ENCODE measurements at regions not wholly inside any gene's neighbourhood (a gene's known extent, or its start where the extent isn't known, plus 50 kb on each side); places are given as distances from the start of the nearest gene placed in this dataset.
"Not testable (repeated sequence)": the region's sequence is repeated elsewhere in the genome, so short reads cannot be mapped to it uniquely, and the experiment has no call there.

GRCh38 chr15:85250938-85251542 lies 129.4 kb upstream of the AKAP13 start:
- H3K9me3 ChIP-seq; H3K4me3 ChIP-seq (replicated peaks in 1 of 3); H3K4me1 ChIP-seq; H3K36me3 ChIP-seq; intact Hi-C loops (cut with DNase I); H3K27ac ChIP-seq; H3K27me3 ChIP-seq: not testable (repeated sequence)
- DNase-seq, result peak; percentile 63 to 64
- TF ChIP-seq CTCF (IDR thresholded peaks at IDR 0.05), result peak in 1 of 6 experiments; percentile 24
- WGBS, 2 donors, result 63 to 75% methylated on average over 2 to 7 of the region's 8 CpGs

- H3K36me3 ChIP-seq; H3K9me3 ChIP-seq; H3K27ac ChIP-seq; H3K4me1 ChIP-seq; H3K27me3 ChIP-seq; intact Hi-C loops (cut with DNase I); DNase-seq; H3K4me3 ChIP-seq (replicated peaks in 1 of 3): not testable (repeated sequence)
- WGBS, 2 donors, result 78 to 88% methylated on average over 4 to 9 of the region's 15 CpGs
Measured at GRCh38 chr15:85253196-85253915, 127.0 kb upstream of the AKAP13 start.

- H3K4me3 ChIP-seq (replicated peaks in 1 of 3); intact Hi-C loops (cut with DNase I): not testable (repeated sequence)
- whole genome bisulfite sequencing, 2 donors, result 81 to 98% methylated on average over 4 to 6 of the region's 9 CpGs
Measured at GRCh38 chr15:85254961-85255360, 125.4 kb upstream of the AKAP13 start.

GRCh38 chr15:85255502-85255901 lies 124.9 kb upstream of the AKAP13 start:
- H3K27me3 ChIP-seq; H3K36me3 ChIP-seq; DNase-seq; H3K4me1 ChIP-seq; H3K9me3 ChIP-seq; intact Hi-C loops (cut with DNase I); H3K4me3 ChIP-seq (replicated peaks in 1 of 3); H3K27ac ChIP-seq: not testable (repeated sequence)
- WGBS, 2 donors, result 89 to 92% methylated on average over 15 to 17 of the region's 24 CpGs

More at GRCh38 chr15:85254961-85255360, 125.4 kb upstream of the AKAP13 start:
- not testable (repeated sequence) for DNase-seq, H3K27ac ChIP-seq, H3K9me3 ChIP-seq, H3K4me1 ChIP-seq, H3K27me3 ChIP-seq, H3K36me3 ChIP-seq

GRCh38 chr15:85256009-85256997 lies 124.1 kb upstream of the AKAP13 start:
- H3K4me1 ChIP-seq; H3K27me3 ChIP-seq; intact Hi-C loops (cut with DNase I); H3K4me3 ChIP-seq (replicated peaks in 1 of 3); H3K27ac ChIP-seq; H3K9me3 ChIP-seq; H3K36me3 ChIP-seq: not testable (repeated sequence)
- whole genome bisulfite sequencing, 2 donors, result 85 to 90% methylated on average over 3 to 14 of the region's 25 CpGs
- peak in 1 of 2 donors; percentile 22 for DNase-seq

- 73 to 80% methylated on average over 1 to 2 of the region's 4 CpGs for WGBS, 2 donors
- intact Hi-C loops (cut with DNase I); H3K27me3 ChIP-seq; H3K9me3 ChIP-seq; H3K36me3 ChIP-seq; H3K4me3 ChIP-seq (replicated peaks in 1 of 3); H3K27ac ChIP-seq; DNase-seq; H3K4me1 ChIP-seq: not testable (repeated sequence)
Measured at GRCh38 chr15:85258062-85258445, 122.3 kb upstream of the AKAP13 start.

- H3K4me1 ChIP-seq; H3K27me3 ChIP-seq; H3K4me3 ChIP-seq (replicated peaks in 1 of 3); H3K36me3 ChIP-seq; H3K27ac ChIP-seq; DNase-seq; H3K9me3 ChIP-seq; intact Hi-C loops (cut with DNase I): not testable (repeated sequence)
- 94% methylated on average over 3 of the region's 19 CpGs; no CpG with 5 or more reads in 1 of the 2 donors for WGBS, 2 donors
Measured at GRCh38 chr15:85258559-85259209, 121.7 kb upstream of the AKAP13 start.

- intact Hi-C loops (cut with DNase I); DNase-seq; H3K27ac ChIP-seq; H3K4me1 ChIP-seq; H3K36me3 ChIP-seq; H3K4me3 ChIP-seq (replicated peaks in 1 of 3); H3K27me3 ChIP-seq; H3K9me3 ChIP-seq: not testable (repeated sequence)
- WGBS, 2 donors, result no CpG with 5 or more reads among the region's 17 CpGs
Measured at GRCh38 chr15:85260526-85260925, 119.9 kb upstream of the AKAP13 start.

GRCh38 chr15:85262461-85263055 lies 117.8 kb upstream of the AKAP13 start:
- H3K27ac ChIP-seq, result not testable (repeated sequence)
- 69 to 84% methylated on average over 12 to 20 of the region's 26 CpGs for WGBS, 2 donors

GRCh38 chr15:85263842-85264440 lies 116.5 kb upstream of the AKAP13 start:
- intact Hi-C loops (cut with DNase I); H3K27me3 ChIP-seq; H3K9me3 ChIP-seq; H3K36me3 ChIP-seq; H3K4me1 ChIP-seq; DNase-seq; H3K4me3 ChIP-seq (replicated peaks in 1 of 3); H3K27ac ChIP-seq: not testable (repeated sequence)
- WGBS, 2 donors, result 96% methylated on average over 4 of the region's 13 CpGs; no CpG with 5 or more reads in 1 of the 2 donors

More at GRCh38 chr15:85262461-85263055, 117.8 kb upstream of the AKAP13 start:
- intact Hi-C loops (cut with DNase I); H3K4me3 ChIP-seq (replicated peaks in 1 of 3); H3K4me1 ChIP-seq; DNase-seq; H3K9me3 ChIP-seq; H3K27me3 ChIP-seq; H3K36me3 ChIP-seq: not testable (repeated sequence)

Data from thyroid gland (tissue), 4 donors.